Right lobe of liver (tissue), 6 donors: ENCODE measurements at regions not wholly inside any gene's neighbourhood (a gene's known extent, or its start where the extent isn't known, plus 50 kb on each side); places are given as distances from the start of the nearest gene placed in this dataset.
A peak's percentile ranks its signal among the peaks of the same experiment; 100 is the strongest.

Experiments used
- ATAC-seq, 4 donors: fragments of 200-7000 bp; cut with Tn5 transposase; one replicate each; pipeline ENCODE4 v1.9.1; 2020; ENCODE audit warnings: mild to moderate bottlenecking in 4 of 4, moderate library complexity in 4 of 4
- DNase-seq, 3 donors: peaks; one replicate each; pipeline ENCODE4 v3.0.0-alpha.2; 2020
- H3K27ac ChIP-seq, 3 donors: fragments of 200-600 bp; one replicate each; pipeline ENCODE4 v1.8.0; 2022
- H3K27me3 ChIP-seq, 2 donors: fragments of 200-600 bp; one replicate each; pipeline ENCODE4 v1.8.0; 2022
- H3K36me3 ChIP-seq, 4 donors: fragments of 200-600 bp; sonication (generic) in 1 of 4; one replicate each; pipeline versions ENCODE4 v1.5.1 to v1.8.0; 2017 to 2022; ENCODE audit warnings: control low read depth in 1 of 4
- H3K4me1 ChIP-seq, 4 donors: fragments of 200-600 bp; sonication (generic) in 1 of 4; one replicate each; pipeline versions ENCODE4 v1.5.1 to v1.8.0; 2017 to 2022; ENCODE audit warnings: control low read depth in 1 of 4
- H3K4me3 ChIP-seq, 3 donors: fragments of 200-600 bp; one replicate each; pipeline ENCODE4 v1.8.0; 2022
- H3K9me3 ChIP-seq, 4 donors: fragments of 200-600 bp; sonication (generic) in 1 of 4; one replicate each; pipeline versions ENCODE4 v1.5.1 to v1.8.0; 2017 to 2022; ENCODE audit warnings: control low read depth in 1 of 4
- CTCF ChIP-seq, 4 donors: fragments of 200-600 bp in 3 of 4; fragments of 450-650 bp in 1 of 4; IDR thresholded peaks; one replicate each; pipeline versions ENCODE4 v1.5.1 to v1.8.0; 2016 to 2022; ENCODE audit warnings: antibody characterized with exemption in 4 of 4, mild to moderate bottlenecking in 2 of 4
- POLR2A ChIP-seq: fragments of 450-650 bp; IDR thresholded peaks from one replicate; pipeline ENCODE4 v1.6.1; 2017; ENCODE audit warnings: antibody characterized with exemption, mild to moderate bottlenecking
- WGBS: methylation state at CpG from one replicate; pipeline ENCODE4 v1.1.6; 2018; ENCODE audit warnings: low coverage, low lambda C conversion rate; ENCODE audit not compliant: insufficient coverage; ENCODE audit errors: missing lambda C conversion rate; 5-methylcytosine and 5-hydroxymethylcytosine counted together
- intact Hi-C, 2 donors: fragments of 100-400 bp; cut with DNase I; formaldehyde crosslinking; loops; one replicate each; pipeline versions ENCODE4 v1.11.2 to v1.14.1; 2022
- donor health status: DM: no; HTN: yes; CAD: no.
- donor health status: DM: no; HTN: no; CAD: no.
- donor health status: DM: no; HTN: no; CAD: no.
- donor health status: DM: no; HTN: yes; CAD: no.
- donor health status: DM: no; HTN: yes; CAD: no.

- TF ChIP-seq CTCF (IDR thresholded peaks at IDR 0.05): peak; percentile 58 to 71 (median 66)
- TF ChIP-seq POLR2A: no peak
- intact Hi-C loops: no loop called here
- DNase-seq (peak; percentile 58 to 61 (median 59)), ATAC-seq (peak; percentile 66 to 90 (median 81))
- Histone ChIP-seq H3K27ac (no peak overlapping the region), H3K4me1 (peaks cover 0 to 6% (median 0%) of the 10 kb centered on the region in 4 donors), H3K4me3 (no peak overlapping the region), H3K36me3 (no peaks in the 10 kb centered on the region), H3K9me3 (no peaks in the 10 kb centered on the region), H3K27me3 (peaks cover 0 to 9% of the 10 kb centered on the region in 2 donors)
- 10% methylated on average over 15 of the region's 19 CpGs for WGBS
Measured at GRCh38 chr22:48492366-48493320, 1335.0 kb downstream of the BRD1 start.

GRCh38 chr22:48491451-48491941 lies 1336.2 kb downstream of the BRD1 start:
- intact Hi-C loops: no loop called here
- 16% methylated on average over 7 of the region's 19 CpGs for whole genome bisulfite sequencing
- Histone ChIP-seq H3K4me3 (no peak overlapping the region), H3K4me1 (peaks cover 0 to 6% (median 0%) of the 10 kb centered on the region in 4 donors), H3K36me3 (no peaks in the 10 kb centered on the region), H3K27me3 (peaks cover 0 to 9% of the 10 kb centered on the region in 2 donors), H3K27ac (no peak overlapping the region), H3K9me3 (no peaks in the 10 kb centered on the region)
- peak in 2 of 3 donors; percentile 30 to 47 for DNase-seq
- no peak for ATAC-seq
- no peak for TF ChIP-seq POLR2A
- no peak for TF ChIP-seq CTCF (IDR thresholded peaks at IDR 0.05)

GRCh38 chr22:48490500-48491411 lies 1336.9 kb downstream of the BRD1 start:
- H3K4me3 ChIP-seq: peak overlapping the region in 1 of 3 donors; percentile 41
- H3K36me3 ChIP-seq: no peaks in the 10 kb centered on the region
- peak in 2 of 3 donors; percentile 31 to 50 for DNase-seq
- no peak for ATAC-seq
- no peaks in the 10 kb centered on the region for H3K9me3 ChIP-seq
- H3K27ac ChIP-seq: no peak overlapping the region
- H3K27me3 ChIP-seq: peaks cover 0 to 9% of the 10 kb centered on the region in 2 donors
- TF ChIP-seq CTCF (IDR thresholded peaks at IDR 0.05): no peak
- TF ChIP-seq POLR2A: no peak
- under 1% methylated on average over 17 of the region's 51 CpGs for WGBS
- intact Hi-C loops: no loop called here
- peaks cover 0 to 6% (median 0%) of the 10 kb centered on the region in 4 donors for H3K4me1 ChIP-seq
